GM10248 (cell line): ENCODE measurements at regions not wholly inside any gene's neighbourhood (a gene's known extent, or its start where the extent isn't known, plus 50 kb on each side); places are given as distances from the start of the nearest gene placed in this dataset.

Experiments used
- CTCF ChIA-PET: fragments of 300-600 bp; sonication (Branson Sonifier 250); formaldehyde crosslinking; extraction: SDS; loops from one replicate; lab custom pipeline; 2021; ENCODE audit warnings: antibody characterized with exemption; lab: Yijun Ruan, JAX
- POLR2A ChIA-PET: fragments of 350-650 bp; sonication (Branson Sonifier 250); formaldehyde crosslinking; extraction: SDS; loops from one replicate; lab custom pipeline; 2020; ENCODE audit warnings: antibody characterized with exemption; lab: Yijun Ruan, JAX
- DNase-seq: peaks from one replicate; pipeline ENCODE4 v3.0.0; 2012; ENCODE audit errors: extremely low spot score
- CTCF ChIP-seq: IDR thresholded peaks from 2 replicates; pipeline ENCODE4 v1.5.1; 2012; ENCODE audit warnings: mild to moderate bottlenecking, low read depth; ENCODE audit errors: extremely low read depth, missing control alignments, control extremely low read depth

- no peak for DNase-seq
- no peak for TF ChIP-seq CTCF
- CTCF ChIA-PET: interaction anchor here (1.1 to 1.7 kb wide), 5 partner anchors 8 to 66 kb away, joined by 3 to 5 read pairs (median 3); no protein-coding TSS in a partner anchor
- POLR2A ChIA-PET: interaction anchor here (0.6 kb wide), 1 partner anchor 246 kb away, joined by 4 read pairs; no protein-coding TSS in a partner anchor
Observed at GRCh38 chr5:173667702-173668101, 51.3 kb upstream of the BOD1 start.

GRCh38 chr5:173668245-173668800, 51.9 kb upstream of the BOD1 start:
- no peak for DNase-seq
- ChIA-PET POLR2A (no interaction called here), CTCF (interaction anchor here (1.0 to 1.7 kb wide), 3 partner anchors 7 to 102 kb away, joined by 3 to 5 read pairs (median 3); no protein-coding TSS in a partner anchor)
- TF ChIP-seq CTCF: no peak

GRCh38 chr5:173668910-173669309, 52.5 kb upstream of the BOD1 start:
- TF ChIP-seq CTCF: no peak
- DNase-seq: no peak
- ChIA-PET POLR2A (no interaction called here), CTCF (interaction anchor here (1.0 to 1.7 kb wide), 2 partner anchors 102 to 256 kb away, joined by 3 to 4 read pairs; no protein-coding TSS in a partner anchor)

DNA sequence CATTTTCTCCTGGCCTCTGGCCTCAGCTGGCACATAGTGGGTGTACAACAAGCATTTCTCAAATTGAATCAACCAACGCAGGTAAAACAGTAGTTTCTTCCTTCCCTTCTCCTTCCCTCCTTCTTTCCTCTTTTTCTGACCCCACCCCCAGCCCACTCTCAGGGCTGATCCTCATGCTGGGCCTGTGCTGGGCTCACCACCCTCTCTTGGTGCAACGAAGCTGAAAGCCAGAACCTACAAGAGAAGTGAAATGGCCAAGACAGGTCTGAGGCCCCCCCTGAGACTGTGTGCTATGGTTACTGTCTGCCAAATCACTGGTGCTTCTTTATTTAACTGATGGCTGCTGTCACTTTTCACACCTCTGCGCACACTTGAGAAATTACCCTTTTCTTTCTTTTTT, 53.0 kb upstream of the BOD1 start:
- no peak for DNase-seq
- ChIA-PET CTCF (interaction anchor here (1.2 to 1.7 kb wide), 2 partner anchors 13 to 256 kb away, joined by 4 read pairs; no protein-coding TSS in a partner anchor), POLR2A (no interaction called here)
- no peak for TF ChIP-seq CTCF

DNA sequence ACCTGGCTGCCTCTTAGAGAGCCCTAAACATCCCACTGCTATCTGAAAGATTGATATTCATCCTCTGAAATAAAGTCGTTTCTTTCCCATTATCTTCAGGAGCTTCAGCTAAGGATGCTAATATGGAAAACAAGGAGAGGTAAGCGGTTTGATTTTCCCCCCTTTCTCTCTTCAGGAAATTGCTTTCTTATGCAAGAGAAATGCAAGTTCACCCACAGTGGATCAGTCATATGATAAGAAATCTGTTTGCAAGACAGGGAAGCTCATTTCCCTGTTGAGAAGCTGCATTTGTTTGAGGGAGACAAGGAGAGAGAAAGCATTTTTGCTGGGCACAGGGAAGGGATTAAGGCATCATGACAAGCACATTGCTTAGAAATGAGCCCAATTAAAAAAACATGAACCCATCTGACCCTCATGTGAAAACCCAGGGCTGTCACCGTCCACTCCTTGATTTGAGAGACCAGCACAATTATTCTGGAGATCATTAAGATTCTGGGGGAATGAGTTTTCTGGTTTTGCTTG, 53.7 kb upstream of the BOD1 start:
- DNase-seq: no peak

DNA sequence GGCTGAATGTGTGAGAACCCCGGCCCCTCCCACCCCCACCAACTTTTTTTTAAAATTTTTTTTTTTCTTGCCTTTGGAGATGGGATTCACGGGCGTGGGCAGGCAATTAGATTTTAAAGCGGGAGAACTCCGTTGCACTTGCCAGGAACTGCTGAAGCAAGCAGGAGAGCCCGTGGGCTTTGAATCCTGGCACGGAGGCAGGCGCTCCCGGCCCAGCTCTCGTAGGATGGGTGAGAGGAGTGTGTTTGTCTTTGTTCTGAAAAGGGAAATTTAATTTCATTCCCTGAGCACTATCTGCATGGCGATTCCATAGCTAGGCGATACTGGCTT, 54.3 kb upstream of the BOD1 start:
- DNase-seq: no peak
- TF ChIP-seq CTCF: no peak
- ChIA-PET CTCF (interaction anchor here (1.0 to 1.2 kb wide), 2 partner anchors 15 to 41 kb away, joined by 3 to 4 read pairs; no protein-coding TSS in a partner anchor), POLR2A (no interaction called here)

More for the DNA sequence above, 53.7 kb upstream of the BOD1 start:
- CTCF ChIA-PET: interaction anchor here (1.2 to 1.7 kb wide), 2 partner anchors 14 to 255 kb away, joined by 4 read pairs; no protein-coding TSS in a partner anchor
- POLR2A ChIA-PET: no interaction called here
- TF ChIP-seq CTCF: no peak
